Stimulated activated CD8-positive, alpha-beta memory T cell treated with anti-CD3 and anti-CD28 coated beads, Interleukin-15, amount 100 ng/mL, for 4 hours (primary cell): ENCODE measurements at regions not wholly inside any gene's neighbourhood (a gene's known extent, or its start where the extent isn't known, plus 50 kb on each side); places are given as distances from the start of the nearest gene placed in this dataset.

Experiments used
- DNase-seq, 2 donors: peaks; one replicate each; pipeline ENCODE4 v3.0.0-alpha.2; 2020; ENCODE audit warnings: low read depth in 2 of 2

DNA sequence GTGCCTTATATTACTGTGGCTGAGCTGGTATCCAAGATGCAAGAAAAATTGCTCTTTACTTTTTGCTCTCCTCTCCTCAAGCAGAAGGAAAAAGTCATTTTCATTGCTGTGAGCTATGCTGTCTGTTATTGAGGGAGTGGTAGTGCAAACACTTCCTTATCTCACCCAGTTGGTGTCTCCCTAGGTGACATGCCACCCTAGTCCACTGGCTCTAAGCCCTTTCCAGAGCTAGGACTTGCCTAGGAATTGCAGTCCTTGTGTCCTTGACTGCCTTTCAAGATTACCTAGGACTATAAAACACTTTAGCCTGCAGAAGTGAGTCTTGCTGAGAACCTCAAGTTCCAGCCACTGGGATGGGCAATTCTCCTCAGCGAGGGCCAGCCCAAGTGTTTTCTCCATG lies 458.3 kb downstream of the MRPL39 start:
- no peak for DNase-seq

DNA sequence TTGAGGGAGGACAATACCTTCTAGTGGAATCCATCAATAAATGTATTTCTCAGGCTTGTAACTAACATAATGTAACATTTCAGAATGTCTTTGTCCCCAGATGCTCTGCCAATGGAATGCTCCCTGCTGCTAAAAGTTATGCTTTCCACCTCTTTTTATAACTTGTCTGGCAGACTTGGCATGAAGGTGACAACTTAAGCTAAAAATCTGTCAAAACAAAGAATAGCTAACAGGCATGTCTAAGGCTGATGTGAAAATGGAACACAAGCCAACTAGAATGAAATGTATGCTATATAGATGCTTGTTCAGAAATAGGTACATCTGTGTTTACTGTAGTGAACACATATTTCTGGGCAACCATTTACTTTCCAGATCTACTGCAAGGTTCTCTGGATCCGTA lies 467.9 kb downstream of the MRPL39 start:
- DNase-seq = no peak

GRCh38 chr21:25133939-25134338 lies 473.3 kb downstream of the MRPL39 start:
- DNase-seq = no peak

DNA sequence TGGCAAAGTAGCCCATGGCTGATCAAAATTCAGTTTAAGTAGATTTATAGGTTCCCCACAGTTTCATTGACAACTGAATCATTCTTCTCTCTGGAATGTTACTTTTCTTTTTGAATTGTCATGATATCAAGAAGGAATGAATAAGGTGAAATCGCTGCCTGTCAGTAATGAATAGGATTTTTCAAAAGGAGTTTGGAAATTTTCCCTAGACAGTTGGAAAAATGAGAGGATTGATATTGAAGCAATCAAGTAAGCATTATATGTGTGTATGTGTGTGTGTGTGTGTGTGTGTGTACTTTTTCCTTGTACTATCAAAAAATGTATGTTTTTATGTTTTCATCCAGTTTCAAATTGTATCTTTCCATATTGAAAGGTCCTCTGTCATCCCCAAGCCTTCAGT lies 479.5 kb downstream of the MRPL39 start:
- DNase-seq = no peak

DNA sequence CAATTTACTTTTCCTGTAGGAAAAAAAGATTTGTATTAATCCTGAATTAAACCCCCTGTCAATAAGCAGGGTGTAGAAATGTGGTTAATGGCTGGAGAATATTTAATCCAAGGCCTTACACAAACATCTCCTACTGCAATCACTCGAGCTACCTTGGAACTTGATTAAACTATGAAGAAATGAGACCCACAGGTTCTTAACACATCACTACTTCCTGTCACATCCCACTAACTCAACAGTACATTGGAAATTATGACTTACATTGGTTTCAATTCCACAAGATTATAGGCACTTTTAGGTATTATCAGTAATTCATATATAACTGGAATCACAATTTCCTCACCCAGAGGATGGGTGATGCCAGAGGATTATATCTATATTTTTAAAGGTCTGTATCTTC lies 480.3 kb downstream of the MRPL39 start:
- no peak for DNase-seq

- DNase-seq = no peak
Observed at GRCh38 chr21:25126564-25126963, 480.7 kb downstream of the MRPL39 start.

- DNase-seq = no peak
Observed at GRCh38 chr21:25118648-25119047, 488.6 kb downstream of the MRPL39 start.

DNA sequence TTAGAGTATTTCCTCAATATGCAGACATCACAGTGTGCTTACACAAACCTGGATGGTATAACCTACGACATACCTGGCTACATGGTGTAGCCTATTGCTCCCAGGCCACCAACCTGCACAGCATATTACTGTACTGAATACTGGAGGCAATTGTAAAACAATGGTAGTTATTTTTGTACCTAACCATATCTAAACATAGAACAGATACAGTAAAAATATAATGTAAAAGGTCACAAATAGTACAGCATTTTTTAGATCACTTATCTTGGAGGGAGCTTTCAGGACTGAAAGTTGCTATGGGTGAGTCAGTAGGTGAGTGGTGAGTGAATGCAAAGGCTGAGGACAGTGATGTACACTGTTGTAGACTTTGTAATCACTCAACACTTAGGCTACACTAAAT lies 492.3 kb downstream of the MRPL39 start:
- DNase-seq = no peak

- DNase-seq = no peak
Observed at GRCh38 chr21:25107708-25108107, 499.6 kb downstream of the MRPL39 start.

DNA sequence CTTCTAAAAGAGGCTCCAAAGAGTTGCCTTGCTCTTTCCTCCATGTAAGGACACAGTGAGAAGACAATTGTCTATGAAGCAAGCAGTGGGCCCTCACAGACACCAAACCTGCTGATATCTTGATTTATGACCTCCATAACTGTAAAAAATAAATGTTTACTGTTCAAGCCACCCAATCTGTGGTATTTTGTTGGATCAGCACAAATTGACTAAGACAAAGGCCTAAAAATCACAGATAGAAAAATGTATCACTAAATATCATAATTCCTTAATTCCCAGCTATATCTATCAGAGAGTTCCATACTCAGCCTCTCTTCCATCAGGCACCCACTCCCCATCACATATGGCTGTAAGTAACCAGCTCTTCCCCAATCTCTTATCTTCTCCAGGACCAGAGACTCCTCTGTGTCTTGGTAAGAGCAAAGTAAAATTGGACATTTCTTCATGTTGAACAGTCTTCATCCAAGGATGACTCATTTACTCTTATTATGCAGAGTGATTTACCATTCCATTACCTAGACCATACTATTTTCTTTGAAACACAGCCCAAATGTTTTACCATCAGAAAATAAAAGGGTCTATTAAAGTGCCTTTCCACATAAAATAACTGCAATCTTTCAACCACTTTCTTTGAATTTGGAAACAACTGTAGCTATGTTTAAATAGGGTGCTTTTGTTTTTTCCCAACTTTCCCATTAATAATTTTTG lies 503.6 kb downstream of the MRPL39 start:
- no peak for DNase-seq

DNA sequence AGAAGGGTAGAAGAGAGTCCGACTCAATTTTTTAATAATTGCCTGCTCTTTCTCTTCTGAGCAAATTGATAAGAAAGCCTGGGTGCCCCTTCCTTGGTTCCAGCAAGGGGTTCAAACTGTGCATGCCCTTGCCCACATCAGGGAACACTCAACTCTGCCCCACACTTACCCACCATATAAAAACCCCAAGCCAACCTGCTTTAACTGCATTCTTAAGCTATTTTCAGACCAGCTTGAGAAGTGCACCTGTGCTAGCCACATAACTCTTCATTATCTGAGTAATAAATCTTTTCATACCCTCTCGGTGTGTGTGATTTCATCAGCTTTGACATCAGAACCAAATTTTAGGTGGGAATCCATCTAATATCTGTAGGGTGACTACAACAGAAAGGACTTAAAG lies 509.6 kb downstream of the MRPL39 start:
- no peak for DNase-seq

DNA sequence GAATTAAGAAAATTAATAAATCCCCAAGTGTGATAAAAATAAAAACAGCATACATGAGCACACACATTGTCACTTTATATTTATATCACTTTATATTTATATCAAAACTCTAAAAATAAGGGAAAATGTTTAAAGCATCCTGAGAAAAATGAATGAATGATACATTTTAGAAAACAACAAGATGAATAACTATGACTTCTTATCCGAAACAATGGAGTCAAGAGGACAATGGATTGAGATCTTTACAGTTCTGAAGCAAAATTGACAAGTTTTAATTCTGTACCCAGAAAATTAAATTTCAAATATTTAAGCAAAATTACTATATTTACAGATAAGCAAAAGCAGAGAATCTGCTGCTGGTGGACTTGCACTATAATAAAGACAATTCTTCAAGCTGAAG lies 512.6 kb downstream of the MRPL39 start:
- no peak for DNase-seq

GRCh38 chr21:25092441-25093011 lies 514.8 kb downstream of the MRPL39 start:
- DNase-seq = no peak

- no peak for DNase-seq
Observed at GRCh38 chr21:25081096-25081495, 526.2 kb downstream of the MRPL39 start.

DNA sequence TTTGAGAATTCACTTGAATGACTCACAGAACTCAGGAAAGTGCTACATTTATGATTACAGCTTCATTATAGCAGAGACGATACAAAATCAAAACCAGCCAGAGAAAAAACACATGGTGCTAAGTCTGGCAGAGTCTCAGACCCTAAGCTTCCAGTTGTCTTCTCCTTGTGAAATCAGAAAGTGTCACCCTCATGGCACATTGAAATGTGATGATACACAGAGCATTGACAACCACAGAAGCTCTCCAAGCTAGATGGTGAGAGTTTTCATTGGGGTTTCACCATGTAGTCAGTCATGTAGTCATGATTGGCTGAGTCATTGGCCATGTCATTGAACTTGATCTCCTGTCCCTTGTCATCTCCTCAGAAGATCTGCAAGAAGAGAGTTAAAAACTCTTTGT lies 526.6 kb downstream of the MRPL39 start:
- no peak for DNase-seq

- DNase-seq = no peak
Observed at GRCh38 chr21:25080141-25080540, 527.1 kb downstream of the MRPL39 start.

- DNase-seq = no peak
Observed at GRCh38 chr21:25079053-25079452, 528.2 kb downstream of the MRPL39 start.

DNA sequence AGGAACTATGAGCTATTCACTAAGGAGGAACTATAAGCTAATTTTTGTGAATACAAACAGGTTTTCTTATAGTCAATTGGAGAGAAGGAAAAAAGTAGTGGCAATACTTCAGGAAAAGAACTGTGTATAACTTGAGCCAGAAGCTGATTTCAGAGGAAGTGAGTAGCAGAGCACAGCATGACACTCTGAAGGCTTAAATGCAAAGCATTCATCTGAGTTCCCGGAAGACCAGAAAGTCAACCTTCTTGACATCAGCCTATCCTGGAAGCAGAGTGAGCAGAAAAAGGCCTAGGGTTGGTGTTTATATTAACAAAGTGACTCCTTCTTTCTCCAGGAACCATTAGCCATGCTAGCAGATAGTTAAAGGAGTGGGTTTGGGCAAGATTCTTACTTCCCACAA lies 545.2 kb downstream of the MRPL39 start:
- no peak for DNase-seq

GRCh38 chr21:25054689-25055088 lies 552.6 kb downstream of the MRPL39 start:
- no peak for DNase-seq

DNA sequence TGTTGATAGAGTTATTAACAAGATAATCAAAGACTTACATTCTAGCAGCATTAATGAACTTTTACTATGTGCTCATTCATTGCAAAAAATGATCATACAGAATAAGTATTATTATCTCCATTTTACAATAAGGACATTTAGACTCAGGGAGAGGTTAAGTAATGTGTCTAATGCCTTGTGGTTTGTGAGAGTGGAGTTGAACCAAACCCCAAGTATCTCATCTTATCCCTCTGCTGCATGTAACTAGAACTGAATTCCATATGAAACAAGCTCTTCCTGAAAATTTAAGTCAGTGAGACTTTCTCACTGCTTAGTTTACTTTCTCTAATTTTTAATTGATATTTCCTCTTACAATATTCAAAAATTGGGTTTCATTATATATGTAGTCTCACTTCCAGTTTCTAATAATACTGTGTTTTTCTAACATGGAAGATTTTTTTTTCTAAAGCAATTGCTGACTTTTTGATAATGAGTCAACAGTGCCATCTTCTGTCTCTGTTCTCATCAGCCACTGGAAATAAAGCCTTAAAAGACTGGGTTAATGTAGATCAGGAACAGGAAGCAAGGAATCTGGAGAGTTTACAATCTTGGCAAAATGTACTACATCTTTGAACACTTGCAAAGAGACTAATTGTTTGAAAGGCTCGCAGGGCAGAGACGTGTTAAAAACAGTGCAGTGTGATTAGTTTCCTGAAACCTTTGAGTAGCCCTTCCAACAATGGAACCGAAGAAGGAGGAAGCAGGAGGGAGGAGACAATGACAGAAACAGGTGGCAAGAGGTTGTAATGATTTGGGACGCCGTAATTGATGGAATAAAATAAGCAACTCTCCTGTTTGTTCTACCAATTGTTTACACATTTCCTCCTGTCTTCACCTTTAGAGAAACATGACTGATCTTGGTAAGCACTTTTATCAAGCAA lies 567.6 kb downstream of the MRPL39 start:
- DNase-seq = no peak

DNA sequence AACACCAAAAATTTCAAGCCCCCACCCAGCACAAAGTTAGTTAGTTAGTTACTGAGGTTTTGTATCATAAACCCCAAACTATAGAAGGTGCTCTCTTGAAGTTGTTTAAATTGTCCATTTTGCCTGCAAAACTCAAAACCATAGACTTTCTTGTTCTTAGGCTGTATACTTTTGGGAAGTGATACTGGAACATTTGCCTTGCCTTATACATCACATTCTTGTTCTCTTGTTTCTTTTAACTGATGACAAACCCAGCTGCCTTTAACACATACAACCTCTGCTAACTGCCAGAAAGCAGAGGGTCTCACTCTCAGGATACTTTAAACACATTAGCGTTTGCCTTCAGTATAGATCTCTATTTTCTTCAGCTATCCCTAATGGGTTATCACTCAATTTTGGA lies 570.5 kb downstream of the MRPL39 start:
- no peak for DNase-seq

- DNase-seq = no peak
Observed at GRCh38 chr21:25031750-25032149, 575.5 kb downstream of the MRPL39 start.

DNA sequence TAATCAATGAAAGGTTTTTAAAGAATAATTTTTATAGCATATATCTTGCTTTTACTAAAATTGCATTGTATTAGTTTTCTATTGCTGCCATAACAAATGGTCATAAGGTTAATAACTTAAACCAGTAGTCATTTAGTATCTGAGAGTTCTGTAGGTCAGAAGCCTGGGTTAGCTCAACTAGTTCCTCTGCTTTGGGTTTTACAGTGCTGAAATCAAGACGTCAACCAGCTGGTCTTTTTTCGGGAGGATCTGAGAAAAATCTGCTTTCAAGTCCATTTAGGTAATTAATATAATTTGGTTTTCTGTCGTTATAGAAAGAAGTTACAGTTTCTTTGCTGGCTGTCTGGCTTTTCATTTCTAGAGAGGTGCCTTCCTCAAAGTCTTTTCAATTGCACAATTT lies 577.7 kb downstream of the MRPL39 start:
- no peak for DNase-seq
